Keratinocyte (primary cell): ENCODE measurements at regions not wholly inside any gene's neighbourhood (a gene's known extent, or its start where the extent isn't known, plus 50 kb on each side); places are given as distances from the start of the nearest gene placed in this dataset.

Experiments
- DNase-seq: peaks from one replicate; pipeline ENCODE4 v3.0.0-alpha.2; 2011; ENCODE audit warnings: low read depth, missing footprints, low spot score
- FAIRE-seq: peaks from 2 replicates; lab custom pipeline; 2011; peaks lifted over from hg19 to GRCh38; lab: Jason Lieb, UNC
- H2AFZ ChIP-seq: 2 replicates; pipeline ENCODE4 v1.6.0; 2012; ENCODE audit warnings: low read length, control low read depth, inconsistent platforms; ENCODE audit not compliant: control insufficient read depth
- H3K27ac ChIP-seq: 2 replicates; pipeline ENCODE4 v1.5.1; 2011; ENCODE audit warnings: low read length; ENCODE audit not compliant: control insufficient read depth, insufficient read depth
- H3K27me3 ChIP-seq: 3 replicates; pipeline ENCODE4 v1.6.0; 2011; ENCODE audit warnings: low read length; ENCODE audit not compliant: control insufficient read depth, insufficient read depth; ENCODE audit errors: extremely low read depth
- H3K36me3 ChIP-seq, 2 experiments: 2 replicates in 1 of 2; 3 replicates in 1 of 2; pipeline ENCODE4 v1.5.1; 2011; ENCODE audit warnings: low read length in 2 of 2, mild to moderate bottlenecking in 1 of 2; ENCODE audit not compliant: control insufficient read depth in 2 of 2, insufficient read depth in 2 of 2; ENCODE audit errors: extremely low read depth in 1 of 2
- H3K4me1 ChIP-seq: 3 replicates; pipeline ENCODE4 v1.5.1; 2011; ENCODE audit warnings: low read length; ENCODE audit not compliant: control insufficient read depth, insufficient read depth; ENCODE audit errors: extremely low read depth
- H3K4me2 ChIP-seq: 3 replicates; pipeline ENCODE4 v1.6.0; 2011; ENCODE audit warnings: low read depth, low read length; ENCODE audit not compliant: control insufficient read depth, insufficient read depth; ENCODE audit errors: extremely low read depth
- H3K4me3 ChIP-seq, 3 experiments: fragments of 200-600 bp in 1 of 3; sonication (generic) in 1 of 3; 2 replicates in 2 of 3; 3 replicates in 1 of 3; pipeline ENCODE4 v1.5.1; 2011 to 2016; ENCODE audit warnings: low read length in 3 of 3, mild to moderate bottlenecking in 3 of 3, control low read depth in 2 of 3, inconsistent platforms in 1 of 3, low read depth in 1 of 3, mixed read lengths in 1 of 3, mixed run types in 1 of 3, moderate library complexity in 1 of 3; ENCODE audit not compliant: control insufficient read depth in 2 of 3, insufficient read depth in 2 of 3; ENCODE audit errors: extremely low read depth in 1 of 3
- H3K79me2 ChIP-seq: 2 replicates; pipeline ENCODE4 v1.6.0; 2012; ENCODE audit warnings: low read length; ENCODE audit not compliant: control insufficient read depth, insufficient read depth
- H3K9ac ChIP-seq: 3 replicates; pipeline ENCODE4 v1.6.0; 2011; ENCODE audit warnings: low read length; ENCODE audit not compliant: control insufficient read depth, insufficient read depth; ENCODE audit errors: extremely low read depth
- H3K9me1 ChIP-seq: 3 replicates; pipeline ENCODE4 v1.6.0; 2011; ENCODE audit warnings: low read length; ENCODE audit not compliant: control insufficient read depth, insufficient read depth; ENCODE audit errors: extremely low read depth
- H3K9me3 ChIP-seq: 2 replicates; pipeline ENCODE4 v1.5.1; 2012; ENCODE audit warnings: low read depth, low read length; ENCODE audit not compliant: control insufficient read depth
- H4K20me1 ChIP-seq: 3 replicates; pipeline ENCODE4 v1.6.0; 2011; ENCODE audit warnings: low read length; ENCODE audit not compliant: control insufficient read depth, insufficient read depth; ENCODE audit errors: extremely low read depth
- CTCF ChIP-seq, 3 experiments: IDR thresholded peaks in 1 of 3; conservative IDR thresholded peaks in 1 of 3; optimal IDR thresholded peaks in 1 of 3; 2 replicates in 2 of 3; 3 replicates in 1 of 3; pipeline versions ENCODE3 to v1.5.1; 2011; ENCODE audit warnings: low read length in 3 of 3, mild to moderate bottlenecking in 3 of 3, moderate library complexity in 2 of 3, control low read depth in 1 of 3, inconsistent platforms in 1 of 3; ENCODE audit not compliant: insufficient read depth in 2 of 3; ENCODE audit errors: extremely low read depth in 1 of 3
- EZH2 ChIP-seq: IDR thresholded peaks from one replicate; pipeline ENCODE4 v1.6.1; 2012; ENCODE audit warnings: inconsistent platforms, mild to moderate bottlenecking, low read length, moderate library complexity
- dilution Hi-C: fragments of 300-500 bp; cut with MboI; formaldehyde crosslinking; loops from one replicate; pipeline ENCODE4 v1.7.0; 2020; ENCODE audit warnings: low sequenced_read_pairs; ENCODE audit not compliant: extremely low pct_ligation_motif_present

GRCh38 chr6:14366872-14367271 lies 249.3 kb downstream of the CD83 start:
- no peak overlapping the region for H2AFZ ChIP-seq
- H3K27ac ChIP-seq, result no peak overlapping the region
- H3K9ac ChIP-seq, result no peak overlapping the region
- H3K4me3 ChIP-seq, result no peak overlapping the region
- no peaks in the 10 kb centered on the region for H3K79me2 ChIP-seq
- dilution Hi-C loops, result no loop called here
- H3K27me3 ChIP-seq, result no peaks in the 10 kb centered on the region
- no peaks in the 10 kb centered on the region for H3K4me1 ChIP-seq
- no peaks in the 10 kb centered on the region for H4K20me1 ChIP-seq
- no peaks in the 10 kb centered on the region for H3K9me3 ChIP-seq
- H3K4me2 ChIP-seq, result no peak overlapping the region
- FAIRE-seq (no peak), DNase-seq (no peak)
- TF ChIP-seq CTCF (optimal IDR thresholded peaks at IDR 0.05 in 1 of 3, IDR thresholded peaks at IDR 0.05 in 1 of 3, conservative IDR thresholded peaks at IDR 0.05 in 1 of 3; ENCODE audit: extremely low read depth in 1 of 3, insufficient read depth in 2 of 3, low read length in 3 of 3), result no peak
- no peak for TF ChIP-seq EZH2
- no peaks in the 10 kb centered on the region for H3K36me3 ChIP-seq
- no peaks in the 10 kb centered on the region for H3K9me1 ChIP-seq

DNA sequence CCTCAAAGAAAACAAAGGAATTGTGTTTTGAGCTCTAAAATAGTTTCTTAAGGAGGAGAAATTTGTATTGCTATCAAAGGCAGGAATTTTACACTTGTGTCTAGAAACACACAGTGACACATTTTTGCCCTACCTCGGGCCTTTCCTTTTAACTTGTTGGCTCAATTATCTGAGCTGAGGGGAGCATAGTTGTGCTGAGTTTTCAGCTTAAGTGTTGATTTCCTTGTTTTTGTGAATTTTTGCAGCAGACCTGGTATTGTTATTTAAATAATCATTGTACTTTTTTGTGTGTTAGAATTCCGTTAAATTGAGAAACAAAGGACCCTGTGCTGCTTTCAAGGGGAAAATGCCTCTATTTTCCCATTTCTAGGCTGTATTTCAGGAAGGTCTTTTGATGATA lies 249.7 kb downstream of the CD83 start:
- Histone ChIP-seq H3K27ac (no peak overlapping the region), H3K9me3 (no peaks in the 10 kb centered on the region), H3K79me2 (no peaks in the 10 kb centered on the region), H4K20me1 (no peaks in the 10 kb centered on the region), H3K4me1 (no peaks in the 10 kb centered on the region), H3K27me3 (no peaks in the 10 kb centered on the region), H3K36me3 (no peaks in the 10 kb centered on the region), H3K9me1 (no peaks in the 10 kb centered on the region), H3K9ac (no peak overlapping the region), H3K4me3 (no peak overlapping the region), H3K4me2 (no peak overlapping the region), H2AFZ (no peak overlapping the region)
- DNase-seq (no peak), FAIRE-seq (no peak)
- TF ChIP-seq EZH2, result no peak
- TF ChIP-seq CTCF (optimal IDR thresholded peaks at IDR 0.05 in 1 of 3, IDR thresholded peaks at IDR 0.05 in 1 of 3, conservative IDR thresholded peaks at IDR 0.05 in 1 of 3; ENCODE audit: extremely low read depth in 1 of 3, insufficient read depth in 2 of 3, low read length in 3 of 3), result no peak
- dilution Hi-C loops, result no loop called here
